MM.1S (cell line): ENCODE measurements at regions not wholly inside any gene's neighbourhood (a gene's known extent, or its start where the extent isn't known, plus 50 kb on each side); places are given as distances from the start of the nearest gene placed in this dataset.

Source experiments
- DNase-seq: peaks from one replicate; pipeline ENCODE4 v3.0.0-alpha.2; 2015
- H2AFZ ChIP-seq: fragments of 300-600 bp; sonication (generic); 2 replicates; pipeline ENCODE4 v1.6.0; 2016; ENCODE audit warnings: antibody characterized with exemption, low read length
- H3F3A ChIP-seq: fragments of 300-600 bp; sonication (generic); 2 replicates; pipeline ENCODE4 v1.6.1; 2016; ENCODE audit warnings: mild to moderate bottlenecking, antibody characterized with exemption, low read length, moderate library complexity, mixed read lengths; ENCODE audit not compliant: insufficient read depth
- H3K27ac ChIP-seq: fragments of 300-600 bp; sonication (generic); 2 replicates; pipeline ENCODE4 v1.5.1; 2016; ENCODE audit warnings: mild to moderate bottlenecking, low read length
- H3K27me3 ChIP-seq: fragments of 300-600 bp; sonication (generic); replicated peaks from 2 replicates; pipeline ENCODE4 v1.6.0; 2016; ENCODE audit warnings: low read length; ENCODE audit not compliant: insufficient read depth
- H3K36me3 ChIP-seq: fragments of 300-600 bp; sonication (generic); replicated peaks from 2 replicates; pipeline ENCODE4 v1.6.1; 2016; ENCODE audit warnings: mild to moderate bottlenecking, low read length, mixed read lengths; ENCODE audit not compliant: insufficient read depth
- H3K4me1 ChIP-seq: fragments of 300-600 bp; sonication (generic); 2 replicates; pipeline ENCODE4 v1.6.1; 2016; ENCODE audit warnings: low read length, mixed read lengths
- H3K4me2 ChIP-seq: fragments of 300-600 bp; sonication (generic); 2 replicates; pipeline ENCODE4 v1.6.0; 2016; ENCODE audit warnings: low read depth, low read length
- H3K4me3 ChIP-seq: fragments of 300-600 bp; sonication (generic); 2 replicates; pipeline ENCODE4 v1.5.1; 2016; ENCODE audit warnings: low read length, mixed read lengths
- H3K79me2 ChIP-seq: fragments of 300-600 bp; sonication (generic); 2 replicates; pipeline ENCODE4 v1.6.1; 2016; ENCODE audit warnings: mixed run types, low read length, mixed read lengths
- H3K9ac ChIP-seq: fragments of 300-600 bp; sonication (generic); 2 replicates; pipeline ENCODE4 v1.6.1; 2016; ENCODE audit warnings: low read length, mixed read lengths
- H3K9me2 ChIP-seq: fragments of 300-600 bp; sonication (generic); replicated peaks from 2 replicates; pipeline ENCODE4 v1.6.1; 2016; ENCODE audit warnings: mild to moderate bottlenecking, low read length, mixed read lengths; ENCODE audit not compliant: insufficient read depth
- H3K9me3 ChIP-seq: fragments of 300-600 bp; sonication (generic); replicated peaks from 2 replicates; pipeline ENCODE4 v1.6.1; 2016; ENCODE audit warnings: mild to moderate bottlenecking, low read length, mixed read lengths; ENCODE audit not compliant: insufficient read depth
- H4K20me1 ChIP-seq: fragments of 300-600 bp; sonication (generic); 2 replicates; pipeline ENCODE4 v1.6.1; 2016; ENCODE audit warnings: mild to moderate bottlenecking, low read length, moderate library complexity, mixed read lengths; ENCODE audit not compliant: insufficient read depth
- EZH2 ChIP-seq: fragments of 300-600 bp; sonication (generic); optimal IDR thresholded peaks from 2 replicates; pipeline ENCODE3; 2017; ENCODE audit warnings: low read depth, mild to moderate bottlenecking, antibody characterized with exemption, low read length, mixed read lengths
- EZH2phosphoT487 ChIP-seq: fragments of 300-600 bp; sonication (generic); IDR thresholded peaks from 2 replicates; pipeline ENCODE4 v1.6.1; 2018; ENCODE audit warnings: antibody characterized with exemption, low read length
- TF ChIP-seq, protein P1 (sequence below): fragments of 300-600 bp; sonication (generic); IDR thresholded peaks from 2 replicates; pipeline ENCODE4 v1.5.1; 2016; ENCODE audit warnings: antibody characterized with exemption, low read length, mixed read lengths

DNA sequence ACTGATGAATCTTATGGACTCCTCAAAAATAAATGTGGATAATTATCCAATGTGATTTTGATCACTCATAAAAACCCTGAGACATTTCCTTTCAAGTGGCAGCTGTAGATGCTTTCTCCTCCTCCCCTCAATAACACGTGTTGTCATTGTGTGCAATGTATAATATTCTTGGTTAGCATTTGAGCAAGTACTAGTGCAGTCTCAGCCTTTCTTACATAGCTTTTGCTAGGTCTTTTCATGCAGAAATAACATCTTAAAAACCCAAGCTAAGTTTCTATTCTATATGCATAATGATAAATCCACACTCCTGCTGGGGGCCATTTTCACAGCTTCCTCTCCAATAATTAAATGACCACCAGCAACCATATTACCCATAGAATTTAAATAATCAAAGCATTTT lies 1835.2 kb upstream of the NUDT12 start:
- Histone ChIP-seq H4K20me1 (no peaks in the 10 kb centered on the region), H3K27ac (no peak overlapping the region), H3K4me2 (no peak overlapping the region), H3K9me2 (no peaks in the 10 kb centered on the region), H3K36me3 (no peaks in the 10 kb centered on the region), H3K4me3 (no peak overlapping the region), H3K79me2 (no peaks in the 10 kb centered on the region), H3K9ac (no peak overlapping the region), H3F3A (no peaks in the 10 kb centered on the region), H3K9me3 (no peaks in the 10 kb centered on the region), H2AFZ (no peak overlapping the region), H3K4me1 (no peaks in the 10 kb centered on the region), H3K27me3 (no peaks in the 10 kb centered on the region)
- no peak for TF ChIP-seq EZH2
- TF ChIP-seq, protein P1, sequence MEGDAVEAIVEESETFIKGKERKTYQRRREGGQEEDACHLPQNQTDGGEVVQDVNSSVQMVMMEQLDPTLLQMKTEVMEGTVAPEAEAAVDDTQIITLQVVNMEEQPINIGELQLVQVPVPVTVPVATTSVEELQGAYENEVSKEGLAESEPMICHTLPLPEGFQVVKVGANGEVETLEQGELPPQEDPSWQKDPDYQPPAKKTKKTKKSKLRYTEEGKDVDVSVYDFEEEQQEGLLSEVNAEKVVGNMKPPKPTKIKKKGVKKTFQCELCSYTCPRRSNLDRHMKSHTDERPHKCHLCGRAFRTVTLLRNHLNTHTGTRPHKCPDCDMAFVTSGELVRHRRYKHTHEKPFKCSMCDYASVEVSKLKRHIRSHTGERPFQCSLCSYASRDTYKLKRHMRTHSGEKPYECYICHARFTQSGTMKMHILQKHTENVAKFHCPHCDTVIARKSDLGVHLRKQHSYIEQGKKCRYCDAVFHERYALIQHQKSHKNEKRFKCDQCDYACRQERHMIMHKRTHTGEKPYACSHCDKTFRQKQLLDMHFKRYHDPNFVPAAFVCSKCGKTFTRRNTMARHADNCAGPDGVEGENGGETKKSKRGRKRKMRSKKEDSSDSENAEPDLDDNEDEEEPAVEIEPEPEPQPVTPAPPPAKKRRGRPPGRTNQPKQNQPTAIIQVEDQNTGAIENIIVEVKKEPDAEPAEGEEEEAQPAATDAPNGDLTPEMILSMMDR = no peak
- no peak for TF ChIP-seq EZH2phosphoT487
- DNase-seq = no peak

- Histone ChIP-seq H3K36me3 (no peaks in the 10 kb centered on the region), H3K27me3 (no peaks in the 10 kb centered on the region), H3F3A (no peaks in the 10 kb centered on the region), H3K9me2 (no peaks in the 10 kb centered on the region), H3K4me2 (no peak overlapping the region), H3K9me3 (no peaks in the 10 kb centered on the region), H3K4me1 (no peaks in the 10 kb centered on the region), H3K9ac (no peak overlapping the region), H3K27ac (no peak overlapping the region), H3K79me2 (no peaks in the 10 kb centered on the region), H4K20me1 (no peaks in the 10 kb centered on the region), H2AFZ (no peak overlapping the region), H3K4me3 (no peak overlapping the region)
- no peak for DNase-seq
- TF ChIP-seq EZH2phosphoT487 (no peak), EZH2 (no peak)
- TF ChIP-seq, protein P1 = no peak
Measured at GRCh38 chr5:105392710-105393149, 1830.1 kb upstream of the NUDT12 start.

DNA sequence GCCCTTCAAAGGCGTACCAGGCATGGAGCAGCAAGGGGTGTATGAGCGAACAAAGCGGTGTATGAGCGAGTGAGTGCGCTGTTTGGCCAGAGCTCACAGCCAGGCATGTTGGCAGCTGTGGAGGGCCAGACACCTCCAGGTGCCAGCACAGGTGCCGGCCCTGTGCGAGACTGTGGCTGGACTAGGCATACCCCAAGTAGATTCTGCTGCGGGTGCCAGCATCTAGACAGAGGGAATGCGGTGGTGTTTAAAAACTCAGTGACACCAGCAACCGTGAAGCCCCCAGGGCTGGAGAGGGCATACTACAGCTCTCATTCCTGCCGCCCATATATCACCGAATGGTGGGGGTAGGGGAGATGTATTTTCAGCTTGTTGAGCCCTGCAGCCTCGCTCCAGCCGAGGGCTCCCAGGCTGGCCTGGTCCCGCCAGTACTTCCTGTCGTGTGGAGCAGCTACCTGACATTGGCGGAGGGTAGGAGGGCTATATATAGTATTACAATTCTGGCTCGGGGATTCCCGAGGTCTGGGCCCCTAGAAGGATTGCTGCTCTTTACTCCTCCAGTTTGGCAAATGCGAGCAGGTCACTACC lies 1829.6 kb upstream of the NUDT12 start:
- Histone ChIP-seq H3K9me3 (no peaks in the 10 kb centered on the region), H3K4me1 (no peaks in the 10 kb centered on the region), H3K36me3 (no peaks in the 10 kb centered on the region), H3K79me2 (no peaks in the 10 kb centered on the region), H3F3A (no peaks in the 10 kb centered on the region), H3K9ac (no peak overlapping the region), H4K20me1 (no peaks in the 10 kb centered on the region), H2AFZ (no peak overlapping the region), H3K27me3 (no peaks in the 10 kb centered on the region), H3K4me3 (no peak overlapping the region), H3K27ac (no peak overlapping the region), H3K9me2 (no peaks in the 10 kb centered on the region), H3K4me2 (no peak overlapping the region)
- no peak for DNase-seq
- TF ChIP-seq, protein P1 = no peak
- TF ChIP-seq EZH2 (no peak), EZH2phosphoT487 (no peak)
